Central memory CD8-positive, alpha-beta T cell (primary cell): ENCODE measurements at regions not wholly inside any gene's neighbourhood (a gene's known extent, or its start where the extent isn't known, plus 50 kb on each side); places are given as distances from the start of the nearest gene placed in this dataset.

Experiments used
- ATAC-seq: fragments of 150-1000 bp; cut with Tn5 transposase; replicated peaks from 2 replicates; pipeline ENCODE4 v1.10.0; 2022; ENCODE audit warnings: mild to moderate bottlenecking, moderate FRiP score, moderate number of reproducible peaks; ENCODE audit not compliant: poor library complexity, severe bottlenecking; ENCODE audit errors: extremely low read depth
- DNase-seq, 2 donors: peaks; one replicate each; pipeline ENCODE4 v3.0.0; 2021; ENCODE audit warnings: low spot score in 2 of 2
- H3K27ac Mint-ChIP-seq: one replicate; pipeline ENCODE4 v1.8.0; 2022; ENCODE audit warnings: low read depth, mild to moderate bottlenecking, moderate library complexity, mixed read lengths
- H3K27me3 Mint-ChIP-seq: one replicate; pipeline ENCODE4 v1.8.0; 2022; ENCODE audit warnings: mixed read lengths
- H3K36me3 Mint-ChIP-seq: one replicate; pipeline ENCODE4 v1.8.0; 2022; ENCODE audit warnings: mild to moderate bottlenecking, moderate library complexity, mixed read lengths; ENCODE audit not compliant: insufficient read depth
- H3K4me1 Mint-ChIP-seq: one replicate; pipeline ENCODE4 v1.8.0; 2022; ENCODE audit warnings: mixed read lengths
- H3K4me3 Mint-ChIP-seq: one replicate; pipeline ENCODE4 v1.8.0; 2022; ENCODE audit warnings: mild to moderate bottlenecking, moderate library complexity, mixed read lengths
- H3K9me3 Mint-ChIP-seq: one replicate; pipeline ENCODE4 v1.8.0; 2022; ENCODE audit warnings: mixed read lengths

GRCh38 chr1:182288749-182289604 is 102.6 kb downstream of the GLUL start:
- ATAC-seq (no peak), DNase-seq (no peak)
- H3K27me3 Mint-ChIP-seq = no peaks in the 10 kb centered on the region
- no peak overlapping the region for H3K4me3 Mint-ChIP-seq
- peaks cover 9% of the 10 kb centered on the region for H3K4me1 Mint-ChIP-seq
- H3K36me3 Mint-ChIP-seq = no peaks in the 10 kb centered on the region
- H3K27ac Mint-ChIP-seq = no peak overlapping the region
- no peaks in the 10 kb centered on the region for H3K9me3 Mint-ChIP-seq

GRCh38 chr1:182286761-182287160 is 104.8 kb downstream of the GLUL start:
- ATAC-seq (no peak), DNase-seq (no peak)
- Mint-ChIP-seq H3K36me3 (no peaks in the 10 kb centered on the region), H3K27ac (no peak overlapping the region), H3K4me1 (peaks cover 9% of the 10 kb centered on the region), H3K4me3 (no peak overlapping the region), H3K27me3 (no peaks in the 10 kb centered on the region), H3K9me3 (no peaks in the 10 kb centered on the region)

GRCh38 chr1:182283746-182284544 is 107.6 kb downstream of the GLUL start:
- no peaks in the 10 kb centered on the region for H3K4me1 Mint-ChIP-seq
- H3K36me3 Mint-ChIP-seq = no peaks in the 10 kb centered on the region
- H3K27ac Mint-ChIP-seq = no peak overlapping the region
- no peaks in the 10 kb centered on the region for H3K9me3 Mint-ChIP-seq
- no peaks in the 10 kb centered on the region for H3K27me3 Mint-ChIP-seq
- DNase-seq (no peak), ATAC-seq (no peak)
- no peak overlapping the region for H3K4me3 Mint-ChIP-seq

- ATAC-seq (no peak), DNase-seq (no peak)
- Mint-ChIP-seq H3K27ac (no peak overlapping the region), H3K36me3 (no peaks in the 10 kb centered on the region), H3K27me3 (no peaks in the 10 kb centered on the region), H3K4me3 (no peak overlapping the region), H3K4me1 (no peaks in the 10 kb centered on the region), H3K9me3 (no peaks in the 10 kb centered on the region)
Measured at GRCh38 chr1:182281541-182281940, 110.0 kb downstream of the GLUL start.

- Mint-ChIP-seq H3K4me1 (no peaks in the 10 kb centered on the region), H3K36me3 (no peaks in the 10 kb centered on the region), H3K4me3 (no peak overlapping the region), H3K9me3 (no peaks in the 10 kb centered on the region), H3K27me3 (no peaks in the 10 kb centered on the region), H3K27ac (no peak overlapping the region)
- ATAC-seq (no peak), DNase-seq (no peak)
Measured at GRCh38 chr1:182280504-182280900, 111.1 kb downstream of the GLUL start.

- DNase-seq = no peak
- ATAC-seq = no peak
- no peaks in the 10 kb centered on the region for H3K27me3 Mint-ChIP-seq
- H3K4me3 Mint-ChIP-seq = no peak overlapping the region
- H3K36me3 Mint-ChIP-seq = no peaks in the 10 kb centered on the region
- no peaks in the 10 kb centered on the region for H3K4me1 Mint-ChIP-seq
- no peaks in the 10 kb centered on the region for H3K9me3 Mint-ChIP-seq
- no peak overlapping the region for H3K27ac Mint-ChIP-seq
Measured at GRCh38 chr1:182279724-182280503, 111.7 kb downstream of the GLUL start.

- Mint-ChIP-seq H3K4me3 (no peak overlapping the region), H3K36me3 (no peaks in the 10 kb centered on the region), H3K27me3 (no peaks in the 10 kb centered on the region), H3K27ac (no peak overlapping the region), H3K4me1 (no peaks in the 10 kb centered on the region), H3K9me3 (no peaks in the 10 kb centered on the region)
- ATAC-seq (no peak), DNase-seq (no peak)
Measured at GRCh38 chr1:182279302-182279701, 112.3 kb downstream of the GLUL start.

GRCh38 chr1:182278144-182279054 is 113.2 kb downstream of the GLUL start:
- Mint-ChIP-seq H3K27me3 (no peaks in the 10 kb centered on the region), H3K27ac (no peak overlapping the region), H3K4me1 (no peaks in the 10 kb centered on the region), H3K9me3 (no peaks in the 10 kb centered on the region), H3K36me3 (no peaks in the 10 kb centered on the region), H3K4me3 (no peak overlapping the region)
- no peak for ATAC-seq
- no peak for DNase-seq

GRCh38 chr1:182275271-182275670 is 116.3 kb downstream of the GLUL start:
- H3K9me3 Mint-ChIP-seq = no peaks in the 10 kb centered on the region
- DNase-seq (no peak), ATAC-seq (no peak)
- no peak overlapping the region for H3K27ac Mint-ChIP-seq
- no peak overlapping the region for H3K4me3 Mint-ChIP-seq
- H3K4me1 Mint-ChIP-seq = peaks cover 4% of the 10 kb centered on the region
- no peaks in the 10 kb centered on the region for H3K36me3 Mint-ChIP-seq
- H3K27me3 Mint-ChIP-seq = no peaks in the 10 kb centered on the region

- H3K36me3 Mint-ChIP-seq = no peaks in the 10 kb centered on the region
- H3K9me3 Mint-ChIP-seq = no peaks in the 10 kb centered on the region
- H3K4me1 Mint-ChIP-seq = peaks cover 4% of the 10 kb centered on the region
- no peak for DNase-seq
- ATAC-seq = no peak
- no peak overlapping the region for H3K27ac Mint-ChIP-seq
- no peak overlapping the region for H3K4me3 Mint-ChIP-seq
- H3K27me3 Mint-ChIP-seq = no peaks in the 10 kb centered on the region
Measured at GRCh38 chr1:182274618-182275017, 117.0 kb downstream of the GLUL start.

- H3K27ac Mint-ChIP-seq = no peak overlapping the region
- ATAC-seq (no peak), DNase-seq (no peak)
Measured at GRCh38 chr1:182270731-182271130, 120.9 kb downstream of the GLUL start.

GRCh38 chr1:182269097-182269496 is 122.5 kb downstream of the GLUL start:
- Mint-ChIP-seq H3K4me3 (no peak overlapping the region), H3K27me3 (no peaks in the 10 kb centered on the region), H3K27ac (no peak overlapping the region), H3K4me1 (peaks cover 4% of the 10 kb centered on the region), H3K9me3 (no peaks in the 10 kb centered on the region), H3K36me3 (no peaks in the 10 kb centered on the region)
- ATAC-seq (no peak), DNase-seq (no peak)

More at GRCh38 chr1:182270731-182271130, 120.9 kb downstream of the GLUL start:
- Mint-ChIP-seq H3K9me3 (no peaks in the 10 kb centered on the region), H3K4me1 (peaks cover 4% of the 10 kb centered on the region), H3K4me3 (no peak overlapping the region), H3K36me3 (no peaks in the 10 kb centered on the region), H3K27me3 (no peaks in the 10 kb centered on the region)
